ENCODE measurements at regions not wholly inside any gene's neighbourhood (a gene's known extent, or its start where the extent isn't known, plus 50 kb on each side); places are given as distances from the start of the nearest gene placed in this dataset.

- in situ Hi-C loops (cut with MboI; ENCODE audit: low sequenced_read_pairs) = loop anchor here (10.0 to 25.0 kb wide), 3 partner anchors 107 to 420 kb away; partner anchors contain the start of genes EPDR1 and SFRP4
Measured at GRCh38 chr7:38331853-38332595, 58.6 kb upstream of the TARP start.

GRCh38 chr7:38330861-38331621, 57.6 kb upstream of the TARP start:
- in situ Hi-C loops (cut with MboI; ENCODE audit: low sequenced_read_pairs) = loop anchor here (10.0 to 25.0 kb wide), 3 partner anchors 106 to 419 kb away; partner anchors contain the start of genes EPDR1 and SFRP4

GRCh38 chr7:38330039-38330438, 56.6 kb upstream of the TARP start:
- in situ Hi-C loops (cut with MboI; ENCODE audit: low sequenced_read_pairs) = loop anchor here (10.0 to 25.0 kb wide), 3 partner anchors 105 to 418 kb away; partner anchors contain the start of genes EPDR1 and SFRP4

- in situ Hi-C loops (cut with MboI; ENCODE audit: low sequenced_read_pairs) = loop anchor here (25.0 kb wide), 2 partner anchors 217 to 417 kb away; partner anchors contain the start of genes EPDR1 and SFRP4
Measured at GRCh38 chr7:38329340-38329739, 55.9 kb upstream of the TARP start.

- in situ Hi-C loops (cut with MboI; ENCODE audit: low sequenced_read_pairs) = loop anchor here (25.0 kb wide), 2 partner anchors 217 to 417 kb away; partner anchors contain the start of genes EPDR1 and SFRP4
Measured at GRCh38 chr7:38328814-38329213, 55.4 kb upstream of the TARP start.

GRCh38 chr7:38327637-38328036, 54.2 kb upstream of the TARP start:
- in situ Hi-C loops (cut with MboI; ENCODE audit: low sequenced_read_pairs) = loop anchor here (25.0 kb wide), 2 partner anchors 215 to 415 kb away; partner anchors contain the start of genes EPDR1 and SFRP4
